Spleen (tissue), 7 donors: ENCODE measurements at regions not wholly inside any gene's neighbourhood (a gene's known extent, or its start where the extent isn't known, plus 50 kb on each side); places are given as distances from the start of the nearest gene placed in this dataset.

Experiments
- CTCF ChIP-seq, 11 experiments: fragments of 200-600 bp in 7 of 11; fragments of 450-650 bp in 4 of 11; sonication (generic) in 4 of 11; IDR thresholded peaks in 8 of 11; conservative IDR thresholded peaks in 3 of 11; 1 replicate in 7 of 11; 2 replicates in 4 of 11; pipeline versions ENCODE4 v1.4.0 to v1.8.0; 2016 to 2021; ENCODE audit warnings: antibody characterized with exemption in 11 of 11, inconsistent platforms in 4 of 11, mild to moderate bottlenecking in 1 of 11
- POLR2A ChIP-seq, 3 donors: fragments of 450-650 bp; IDR thresholded peaks; one replicate each; pipeline ENCODE4 v1.5.1; 2017; ENCODE audit warnings: antibody characterized with exemption in 3 of 3, mild to moderate bottlenecking in 1 of 3
- POLR2AphosphoS5 ChIP-seq, 3 donors: sonication (generic); formaldehyde crosslinking; IDR thresholded peaks; one replicate each; pipeline ENCODE4 v1.5.1; 2017; ENCODE audit warnings: antibody characterized with exemption in 3 of 3
- donor health status: DM: no; HTN: no; CAD: no; lungs with moderate emphysema.
- donor health status: DM: no; HTN: no; CAD: no.
- donor health status: DM: no; HTN: no; CAD: no.

- no peak for TF ChIP-seq CTCF (IDR thresholded peaks at IDR 0.05 in 8 of 11, conservative IDR thresholded peaks at IDR 0.05 in 3 of 11)
- no peak for TF ChIP-seq POLR2A (IDR thresholded peaks at IDR 0.05)
- TF ChIP-seq POLR2AphosphoS5 (IDR thresholded peaks at IDR 0.05), result no peak
These were observed 153.4 kb upstream of the SKOR2 start for GRCh38 chr18:47404845-47405244.
